ENCODE measurements at regions not wholly inside any gene's neighbourhood (a gene's known extent, or its start where the extent isn't known, plus 50 kb on each side); places are given as distances from the start of the nearest gene placed in this dataset.
A peak's percentile ranks its signal among the peaks of the same experiment; 100 is the strongest.

- no peaks in the 10 kb centered on the region for H3K36me3 ChIP-seq
- no peaks in the 10 kb centered on the region for H3K9me3 ChIP-seq
- H3K27me3 ChIP-seq, result no peaks in the 10 kb centered on the region
- peak in 1 of 2 donors; percentile 21 for DNase-seq (ENCODE audit: low spot score in 2 of 2)
- TF ChIP-seq CTCF (IDR thresholded peaks at IDR 0.05), result no peak
- intact Hi-C loops (cut with DNase I), result no loop called here
- H3K4me1 ChIP-seq, result peaks cover 0 to 5% of the 10 kb centered on the region in 2 donors
- H3K27ac ChIP-seq, result no peak overlapping the region
- H3K4me3 ChIP-seq, result no peak overlapping the region
Measured at GRCh38 chr16:22668318-22668717, 145.6 kb upstream of the HS3ST2 start.

- no peaks in the 10 kb centered on the region for H3K9me3 ChIP-seq
- DNase-seq (ENCODE audit: low spot score in 2 of 2), result peak in 1 of 2 donors; percentile 58
Measured at GRCh38 chr16:22670044-22670536, 143.9 kb upstream of the HS3ST2 start.

GRCh38 chr16:22670551-22671041 is 143.4 kb upstream of the HS3ST2 start:
- Histone ChIP-seq H3K9me3 (no peaks in the 10 kb centered on the region), H3K4me1 (peaks cover 0 to 7% of the 10 kb centered on the region in 2 donors), H3K36me3 (no peaks in the 10 kb centered on the region), H3K4me3 (no peak overlapping the region), H3K27ac (no peak overlapping the region), H3K27me3 (no peaks in the 10 kb centered on the region)
- DNase-seq (ENCODE audit: low spot score in 2 of 2), result peak in 1 of 2 donors; percentile 60
- intact Hi-C loops (cut with DNase I), result no loop called here
- TF ChIP-seq CTCF (IDR thresholded peaks at IDR 0.05), result no peak

More at GRCh38 chr16:22670044-22670536, 143.9 kb upstream of the HS3ST2 start:
- H3K27me3 ChIP-seq, result no peaks in the 10 kb centered on the region
- no peak for TF ChIP-seq CTCF (IDR thresholded peaks at IDR 0.05)
- peaks cover 0 to 7% of the 10 kb centered on the region in 2 donors for H3K4me1 ChIP-seq
- H3K36me3 ChIP-seq, result no peaks in the 10 kb centered on the region
- no peak overlapping the region for H3K27ac ChIP-seq
- intact Hi-C loops (cut with DNase I), result no loop called here
- no peak overlapping the region for H3K4me3 ChIP-seq

- Histone ChIP-seq H3K4me1 (peaks cover 0 to 7% of the 10 kb centered on the region in 2 donors), H3K9me3 (no peaks in the 10 kb centered on the region), H3K27me3 (no peaks in the 10 kb centered on the region), H3K4me3 (no peak overlapping the region), H3K27ac (no peak overlapping the region), H3K36me3 (no peaks in the 10 kb centered on the region)
- intact Hi-C loops (cut with DNase I), result no loop called here
- DNase-seq (ENCODE audit: low spot score in 2 of 2), result peak in 1 of 2 donors; percentile 34
- no peak for TF ChIP-seq CTCF (IDR thresholded peaks at IDR 0.05)
Measured at GRCh38 chr16:22671301-22672076, 142.5 kb upstream of the HS3ST2 start.

- H3K27ac ChIP-seq, result no peak overlapping the region
- intact Hi-C loops (cut with DNase I), result no loop called here
Measured at GRCh38 chr16:22672830-22673210, 141.1 kb upstream of the HS3ST2 start.

More at GRCh38 chr16:22672830-22673210, 141.1 kb upstream of the HS3ST2 start:
- H3K4me1 ChIP-seq, result peaks cover 0 to 7% of the 10 kb centered on the region in 2 donors
- no peaks in the 10 kb centered on the region for H3K27me3 ChIP-seq
- H3K9me3 ChIP-seq, result no peaks in the 10 kb centered on the region
- no peak for TF ChIP-seq CTCF (IDR thresholded peaks at IDR 0.05)
- H3K36me3 ChIP-seq, result no peaks in the 10 kb centered on the region
- peak in 1 of 2 donors; percentile 59 for DNase-seq (ENCODE audit: low spot score in 2 of 2)
- no peak overlapping the region for H3K4me3 ChIP-seq
